ENCODE measurements at regions not wholly inside any gene's neighbourhood (a gene's known extent, or its start where the extent isn't known, plus 50 kb on each side); places are given as distances from the start of the nearest gene placed in this dataset.
"Not testable (repeated sequence)": the region's sequence is repeated elsewhere in the genome, so short reads cannot be mapped to it uniquely, and the experiment has no call there.

GRCh38 chr12:130004310-130004877, 100.6 kb upstream of the TMEM132D start:
- TF ChIP-seq CTCF, POLR2A (IDR thresholded peaks at IDR 0.05): not testable (repeated sequence)
